ENCODE measurements at regions not wholly inside any gene's neighbourhood (a gene's known extent, or its start where the extent isn't known, plus 50 kb on each side); places are given as distances from the start of the nearest gene placed in this dataset.

DNA sequence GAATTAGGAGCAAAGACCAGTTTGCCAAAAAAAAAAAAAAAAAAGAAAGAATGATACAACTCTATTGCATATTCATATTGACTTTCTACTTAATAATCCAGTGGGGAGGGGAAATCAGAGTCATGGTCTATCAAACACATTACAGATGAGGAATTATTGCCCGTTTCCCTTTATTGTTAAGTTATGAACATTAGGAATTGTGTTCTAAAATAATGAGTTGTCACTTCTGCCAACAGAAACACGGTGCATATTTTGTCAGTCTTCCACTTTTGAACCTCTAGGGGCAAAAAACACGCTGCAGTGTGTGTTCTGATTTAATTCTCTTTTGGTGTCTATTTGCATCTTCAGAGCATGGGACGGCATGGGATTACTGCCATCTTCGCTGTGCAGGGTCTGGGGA, 115.7 kb upstream of the RHOBTB1 start:
- ATAC-seq (no peak), DNase-seq (no peak)
- peaks cover 6% of the 10 kb centered on the region; the same call in 1 of the 2 replicates for H3K27me3 ChIP-seq (ENCODE audit: low read length)
- no peak overlapping the region for H3K4me3 ChIP-seq (ENCODE audit: low read length)
- no peaks in the 10 kb centered on the region for H3K9me2 ChIP-seq (replicated peaks; ENCODE audit: low read length)
- ChIA-PET CTCF (interaction anchor here (0.7 kb wide), 1 partner anchor 20 kb away, joined by 10 read pairs; no protein-coding TSS in a partner anchor), POLR2A (ENCODE audit: unreplicated experiment) (no interaction called here)
- no peaks in the 10 kb centered on the region for H4K20me1 ChIP-seq (ENCODE audit: low read length)
- no peak overlapping the region for H3K27ac ChIP-seq (ENCODE audit: low read length)
- H3K4me2 ChIP-seq (ENCODE audit: low read length) = no peak overlapping the region
- no peaks in the 10 kb centered on the region for H3K79me2 ChIP-seq (ENCODE audit: low read length)
- H3K4me1 ChIP-seq (ENCODE audit: insufficient read depth, low read length) = no peaks in the 10 kb centered on the region
- no peaks in the 10 kb centered on the region for H3K36me3 ChIP-seq (ENCODE audit: low read depth, low read length)
- no peaks in the 10 kb centered on the region for H3F3A ChIP-seq (ENCODE audit: low read length, unreplicated experiment)
- BruUV-seq (replicated peaks) = no TSS peak
- no peak overlapping the region for H3K9ac ChIP-seq (ENCODE audit: low read length)
- intact Hi-C loops (cut with micrococcal nuclease) = no loop called here
- no peak overlapping the region for H2AFZ ChIP-seq (ENCODE audit: low read length)
- H3K9me3 ChIP-seq (ENCODE audit: low read length) = no peaks in the 10 kb centered on the region
- TF ChIP-seq EZH2phosphoT487 (IDR thresholded peaks at IDR 0.05; ENCODE audit: borderline replicate concordance, low read length) (no peak), EZH2 (IDR thresholded peaks at IDR 0.05; ENCODE audit: low read length, unreplicated experiment) (no peak)
- TF ChIP-seq, protein P1, sequence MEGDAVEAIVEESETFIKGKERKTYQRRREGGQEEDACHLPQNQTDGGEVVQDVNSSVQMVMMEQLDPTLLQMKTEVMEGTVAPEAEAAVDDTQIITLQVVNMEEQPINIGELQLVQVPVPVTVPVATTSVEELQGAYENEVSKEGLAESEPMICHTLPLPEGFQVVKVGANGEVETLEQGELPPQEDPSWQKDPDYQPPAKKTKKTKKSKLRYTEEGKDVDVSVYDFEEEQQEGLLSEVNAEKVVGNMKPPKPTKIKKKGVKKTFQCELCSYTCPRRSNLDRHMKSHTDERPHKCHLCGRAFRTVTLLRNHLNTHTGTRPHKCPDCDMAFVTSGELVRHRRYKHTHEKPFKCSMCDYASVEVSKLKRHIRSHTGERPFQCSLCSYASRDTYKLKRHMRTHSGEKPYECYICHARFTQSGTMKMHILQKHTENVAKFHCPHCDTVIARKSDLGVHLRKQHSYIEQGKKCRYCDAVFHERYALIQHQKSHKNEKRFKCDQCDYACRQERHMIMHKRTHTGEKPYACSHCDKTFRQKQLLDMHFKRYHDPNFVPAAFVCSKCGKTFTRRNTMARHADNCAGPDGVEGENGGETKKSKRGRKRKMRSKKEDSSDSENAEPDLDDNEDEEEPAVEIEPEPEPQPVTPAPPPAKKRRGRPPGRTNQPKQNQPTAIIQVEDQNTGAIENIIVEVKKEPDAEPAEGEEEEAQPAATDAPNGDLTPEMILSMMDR (conservative IDR thresholded peaks at IDR 0.05; ENCODE audit: low read depth, low read length) = 0 out of 2 replicates have a peak, but pooled peaks have one; percentile 14

DNA sequence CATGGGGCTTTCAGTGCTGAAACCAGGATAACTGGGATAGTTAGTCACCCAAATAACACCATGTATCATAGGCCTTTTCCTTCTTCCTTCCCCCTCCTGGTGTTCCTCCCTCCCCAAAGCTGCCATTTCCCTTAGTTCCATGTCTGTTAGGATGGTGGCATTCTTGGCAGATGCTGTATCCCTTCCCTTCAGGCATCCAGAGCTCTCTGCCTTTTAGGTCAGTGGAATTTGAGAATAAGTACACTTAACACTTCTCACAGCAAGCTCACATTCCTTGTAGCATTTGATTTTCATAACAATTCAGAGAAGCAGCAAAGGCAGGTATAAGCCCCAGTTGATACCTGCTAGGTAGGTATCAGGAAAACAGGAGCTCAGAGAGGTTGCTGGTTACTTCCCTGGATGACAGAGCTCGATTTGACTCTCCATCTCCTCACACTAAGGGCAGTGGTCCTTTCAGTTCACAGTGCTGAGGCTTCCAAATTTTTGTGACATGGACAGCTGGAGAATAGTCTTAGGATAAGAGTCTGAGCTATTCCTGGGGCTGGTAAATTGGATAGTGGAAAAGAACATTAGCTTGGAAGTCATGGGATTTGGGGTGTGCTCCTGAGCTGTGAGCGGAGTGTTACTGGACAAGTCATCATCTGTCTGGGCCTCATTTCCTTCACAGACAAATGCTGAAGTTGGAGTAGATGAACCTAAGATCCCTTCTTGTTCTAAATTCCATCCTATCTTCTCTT, 108.7 kb upstream of the RHOBTB1 start:
- BruUV-seq (replicated peaks) = no TSS peak
- no peak overlapping the region for H3K4me3 ChIP-seq (ENCODE audit: low read length)
- no peak for DNase-seq
- H3F3A ChIP-seq (ENCODE audit: low read length, unreplicated experiment) = no peaks in the 10 kb centered on the region
- intact Hi-C loops (cut with micrococcal nuclease) = no loop called here
- CTCF ChIA-PET = no interaction called here
- H3K36me3 ChIP-seq (ENCODE audit: low read depth, low read length) = no peaks in the 10 kb centered on the region
- no peaks in the 10 kb centered on the region for H3K9me3 ChIP-seq (ENCODE audit: low read length)
- no peak for ATAC-seq
- POLR2A ChIA-PET (ENCODE audit: unreplicated experiment) = no interaction called here
- no peaks in the 10 kb centered on the region for H3K4me1 ChIP-seq (ENCODE audit: insufficient read depth, low read length)
- no peak overlapping the region for H3K9ac ChIP-seq (ENCODE audit: low read length)
- no peaks in the 10 kb centered on the region for H3K27me3 ChIP-seq (ENCODE audit: low read length)
- TF ChIP-seq, protein P1 (conservative IDR thresholded peaks at IDR 0.05; ENCODE audit: low read depth, low read length) = no peak
- TF ChIP-seq EZH2 (IDR thresholded peaks at IDR 0.05; ENCODE audit: low read length, unreplicated experiment) = no peak
- TF ChIP-seq EZH2phosphoT487 (IDR thresholded peaks at IDR 0.05; ENCODE audit: borderline replicate concordance, low read length) = no peak
- no peaks in the 10 kb centered on the region for H4K20me1 ChIP-seq (ENCODE audit: low read length)
- H3K9me2 ChIP-seq (replicated peaks; ENCODE audit: low read length) = no peaks in the 10 kb centered on the region
- H3K4me2 ChIP-seq (ENCODE audit: low read length) = no peak overlapping the region
- H3K27ac ChIP-seq (ENCODE audit: low read length) = no peak overlapping the region
- H2AFZ ChIP-seq (ENCODE audit: low read length) = no peak overlapping the region
- H3K79me2 ChIP-seq (ENCODE audit: low read length) = no peaks in the 10 kb centered on the region

DNA sequence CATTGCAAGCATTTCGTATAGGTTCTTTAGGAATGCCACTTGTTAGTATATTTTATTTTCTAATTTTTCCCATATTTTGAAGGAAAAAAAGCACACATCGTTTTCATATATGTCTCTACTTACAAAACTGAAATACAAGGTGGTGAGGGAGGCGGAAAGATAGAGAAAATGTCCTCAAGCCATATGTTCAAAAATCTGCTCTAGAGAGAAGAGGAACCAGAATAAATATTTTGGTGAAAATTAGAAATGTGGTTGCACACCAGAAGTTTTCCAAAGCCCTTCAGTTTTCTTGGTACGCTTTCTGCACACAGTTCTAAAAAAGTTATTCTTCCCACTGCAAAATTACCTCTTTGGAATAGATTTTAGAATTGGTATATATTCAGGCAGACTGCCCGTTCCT, 107.4 kb upstream of the RHOBTB1 start:
- Histone ChIP-seq H3K79me2 (ENCODE audit: low read length) (no peaks in the 10 kb centered on the region), H4K20me1 (ENCODE audit: low read length) (no peaks in the 10 kb centered on the region), H3K9me2 (replicated peaks; ENCODE audit: low read length) (no peaks in the 10 kb centered on the region), H3K27me3 (ENCODE audit: low read length) (peaks cover 10% of the 10 kb centered on the region; the same call in 1 of the 2 replicates), H3K9me3 (ENCODE audit: low read length) (no peaks in the 10 kb centered on the region), H3K36me3 (ENCODE audit: low read depth, low read length) (no peaks in the 10 kb centered on the region), H3K4me2 (ENCODE audit: low read length) (no peak overlapping the region), H3K4me1 (ENCODE audit: insufficient read depth, low read length) (no peaks in the 10 kb centered on the region; the same call in 1 of the 2 replicates), H3K9ac (ENCODE audit: low read length) (no peak overlapping the region), H3K4me3 (ENCODE audit: low read length) (no peak overlapping the region), H2AFZ (ENCODE audit: low read length) (no peak overlapping the region), H3F3A (ENCODE audit: low read length, unreplicated experiment) (no peaks in the 10 kb centered on the region), H3K27ac (ENCODE audit: low read length) (no peak overlapping the region)
- ChIA-PET POLR2A (ENCODE audit: unreplicated experiment) (no interaction called here), CTCF (no interaction called here)
- DNase-seq (no peak), ATAC-seq (no peak)
- TF ChIP-seq, protein P1 (conservative IDR thresholded peaks at IDR 0.05; ENCODE audit: low read depth, low read length) = no peak
- no peak for TF ChIP-seq EZH2 (IDR thresholded peaks at IDR 0.05; ENCODE audit: low read length, unreplicated experiment)
- TF ChIP-seq EZH2phosphoT487 (IDR thresholded peaks at IDR 0.05; ENCODE audit: borderline replicate concordance, low read length) = no peak
- no TSS peak for BruUV-seq (replicated peaks)
- intact Hi-C loops (cut with micrococcal nuclease) = no loop called here
